Esophagus muscularis mucosa (tissue), 4 donors: ENCODE measurements at regions not wholly inside any gene's neighbourhood (a gene's known extent, or its start where the extent isn't known, plus 50 kb on each side); places are given as distances from the start of the nearest gene placed in this dataset.

Source experiments
- DNase-seq: peaks from one replicate; pipeline ENCODE4 v3.0.0-alpha.2; 2017; ENCODE audit errors: extremely low spot score
- H3K27ac ChIP-seq, 4 donors: fragments of 200-600 bp; sonication (generic); replicated peaks in 1 of 4; 1 replicate in 3 of 4; 2 replicates in 1 of 4; pipeline ENCODE4 v1.5.1; 2016 to 2019; ENCODE audit warnings: mild to moderate bottlenecking in 1 of 4
- H3K27me3 ChIP-seq, 4 donors: fragments of 200-600 bp; sonication (generic); one replicate each; pipeline versions ENCODE4 v1.5.1 to v1.6.0; 2016 to 2019
- H3K36me3 ChIP-seq, 4 donors: fragments of 200-600 bp; sonication (generic); one replicate each; pipeline ENCODE4 v1.5.1; 2016 to 2019
- H3K4me1 ChIP-seq, 4 donors: fragments of 200-600 bp; sonication (generic); one replicate each; pipeline ENCODE4 v1.5.1; 2016 to 2019
- H3K4me3 ChIP-seq, 4 donors: fragments of 200-600 bp; sonication (generic); 1 replicate in 2 of 4; 2 replicates in 2 of 4; pipeline ENCODE4 v1.5.1; 2016 to 2019; ENCODE audit warnings: mild to moderate bottlenecking in 4 of 4, moderate library complexity in 1 of 4
- H3K9me3 ChIP-seq, 4 donors: fragments of 200-600 bp; sonication (generic); 1 replicate in 3 of 4; 2 replicates in 1 of 4; pipeline ENCODE4 v1.5.1; 2016 to 2019
- EP300 ChIP-seq: sonication (generic); formaldehyde crosslinking; IDR thresholded peaks from one replicate; pipeline ENCODE4 v1.6.1; 2017; ENCODE audit warnings: antibody characterized with exemption
- POLR2A ChIP-seq: fragments of 450-650 bp; IDR thresholded peaks from one replicate; pipeline ENCODE4 v1.6.1; 2017; ENCODE audit warnings: antibody characterized with exemption, moderate library complexity, mild to moderate bottlenecking, low read depth
- POLR2AphosphoS5 ChIP-seq, 2 donors: sonication (generic); formaldehyde crosslinking; IDR thresholded peaks; one replicate each; pipeline ENCODE4 v1.6.1; 2017; ENCODE audit warnings: antibody characterized with exemption in 2 of 2
- WGBS: methylation state at CpG from one replicate; pipeline ENCODE4 v1.1.5; 2018; 5-methylcytosine and 5-hydroxymethylcytosine counted together
- intact Hi-C: fragments of 100-400 bp; cut with DNase I; formaldehyde crosslinking; loops from one replicate; pipeline ENCODE4 v1.15.1; 2023
- TF ChIP-seq, protein P1 (sequence below), 3 experiments: fragments of 200-600 bp in 2 of 3; fragments of 450-650 bp in 1 of 3; sonication (generic) in 2 of 3; IDR thresholded peaks; one replicate each; pipeline ENCODE4 v1.5.1; 2017 to 2019; ENCODE audit warnings: antibody characterized with exemption in 3 of 3, mild to moderate bottlenecking in 2 of 3, moderate library complexity in 1 of 3

GRCh38 chrX:69036674-69037573 is 128.3 kb downstream of the PJA1 start:
- TF ChIP-seq POLR2A (no peak), POLR2AphosphoS5 (IDR thresholded peaks at IDR 0.05) (no peak), EP300 (no peak)
- TF ChIP-seq, protein P1, sequence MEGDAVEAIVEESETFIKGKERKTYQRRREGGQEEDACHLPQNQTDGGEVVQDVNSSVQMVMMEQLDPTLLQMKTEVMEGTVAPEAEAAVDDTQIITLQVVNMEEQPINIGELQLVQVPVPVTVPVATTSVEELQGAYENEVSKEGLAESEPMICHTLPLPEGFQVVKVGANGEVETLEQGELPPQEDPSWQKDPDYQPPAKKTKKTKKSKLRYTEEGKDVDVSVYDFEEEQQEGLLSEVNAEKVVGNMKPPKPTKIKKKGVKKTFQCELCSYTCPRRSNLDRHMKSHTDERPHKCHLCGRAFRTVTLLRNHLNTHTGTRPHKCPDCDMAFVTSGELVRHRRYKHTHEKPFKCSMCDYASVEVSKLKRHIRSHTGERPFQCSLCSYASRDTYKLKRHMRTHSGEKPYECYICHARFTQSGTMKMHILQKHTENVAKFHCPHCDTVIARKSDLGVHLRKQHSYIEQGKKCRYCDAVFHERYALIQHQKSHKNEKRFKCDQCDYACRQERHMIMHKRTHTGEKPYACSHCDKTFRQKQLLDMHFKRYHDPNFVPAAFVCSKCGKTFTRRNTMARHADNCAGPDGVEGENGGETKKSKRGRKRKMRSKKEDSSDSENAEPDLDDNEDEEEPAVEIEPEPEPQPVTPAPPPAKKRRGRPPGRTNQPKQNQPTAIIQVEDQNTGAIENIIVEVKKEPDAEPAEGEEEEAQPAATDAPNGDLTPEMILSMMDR (IDR thresholded peaks at IDR 0.05), result no peak
- intact Hi-C loops, result no loop called here

GRCh38 chrX:69034451-69034850 is 130.8 kb downstream of the PJA1 start:
- Histone ChIP-seq H3K27me3 (no peaks in the 10 kb centered on the region), H3K27ac (no peak overlapping the region), H3K4me3 (no peak overlapping the region), H3K4me1 (no peaks in the 10 kb centered on the region), H3K36me3 (no peaks in the 10 kb centered on the region), H3K9me3 (no peaks in the 10 kb centered on the region)
- peak; percentile 24 for DNase-seq
- intact Hi-C loops, result no loop called here
- WGBS, result 66% methylated on average over 6 of the region's 6 CpGs
- no peak for TF ChIP-seq EP300
- TF ChIP-seq POLR2A, result no peak
- TF ChIP-seq, protein P1 (IDR thresholded peaks at IDR 0.05), result no peak
- TF ChIP-seq POLR2AphosphoS5 (IDR thresholded peaks at IDR 0.05), result no peak

More at GRCh38 chrX:69036674-69037573, 128.3 kb downstream of the PJA1 start:
- no peak for DNase-seq
- Histone ChIP-seq H3K27me3 (no peaks in the 10 kb centered on the region), H3K27ac (no peak overlapping the region), H3K36me3 (no peaks in the 10 kb centered on the region), H3K9me3 (no peaks in the 10 kb centered on the region), H3K4me3 (no peak overlapping the region), H3K4me1 (no peaks in the 10 kb centered on the region)
- WGBS, result 81% methylated on average over 12 of the region's 14 CpGs

- intact Hi-C loops, result no loop called here
- Histone ChIP-seq H3K27me3 (no peaks in the 10 kb centered on the region), H3K4me3 (no peak overlapping the region), H3K9me3 (no peaks in the 10 kb centered on the region), H3K27ac (no peak overlapping the region), H3K4me1 (no peaks in the 10 kb centered on the region), H3K36me3 (no peaks in the 10 kb centered on the region)
- whole genome bisulfite sequencing, result 69% methylated on average over 6 of the region's 6 CpGs
- TF ChIP-seq POLR2AphosphoS5 (IDR thresholded peaks at IDR 0.05) (no peak), POLR2A (no peak), EP300 (no peak)
- TF ChIP-seq, protein P1 (IDR thresholded peaks at IDR 0.05), result no peak
- peak; percentile 31 for DNase-seq
Observed at GRCh38 chrX:69033936-69034335, 131.3 kb downstream of the PJA1 start.

- Histone ChIP-seq H3K36me3 (no peaks in the 10 kb centered on the region), H3K27me3 (no peaks in the 10 kb centered on the region), H3K27ac (no peak overlapping the region), H3K4me3 (no peak overlapping the region), H3K4me1 (peaks cover 0 to 3% (median 1%) of the 10 kb centered on the region in 4 donors), H3K9me3 (no peaks in the 10 kb centered on the region)
- WGBS, result 100% methylated on average over 1 of the region's 1 CpG
- TF ChIP-seq POLR2A (no peak), EP300 (no peak), POLR2AphosphoS5 (IDR thresholded peaks at IDR 0.05) (no peak)
- TF ChIP-seq, protein P1 (IDR thresholded peaks at IDR 0.05), result no peak
- intact Hi-C loops, result no loop called here
- peak; percentile 26 for DNase-seq
Observed at GRCh38 chrX:69032601-69033000, 132.7 kb downstream of the PJA1 start.
